Ascending aorta (tissue), 2 donors: ENCODE measurements at regions not wholly inside any gene's neighbourhood (a gene's known extent, or its start where the extent isn't known, plus 50 kb on each side); places are given as distances from the start of the nearest gene placed in this dataset.

Experiments
- DNase-seq, 2 donors: peaks; one replicate each; pipeline ENCODE4 v3.0.0-alpha.2; 2019; ENCODE audit warnings: low spot score in 2 of 2
- H3K27ac ChIP-seq, 2 donors: fragments of 200-600 bp; sonication (generic); one replicate each; pipeline ENCODE4 v1.5.1; 2016 to 2017; ENCODE audit warnings: mild to moderate bottlenecking in 1 of 2
- H3K27me3 ChIP-seq: fragments of 200-600 bp; sonication (generic); one replicate; pipeline ENCODE4 v1.5.1; 2017
- H3K36me3 ChIP-seq, 2 donors: fragments of 200-600 bp; sonication (generic); one replicate each; pipeline ENCODE4 v1.5.1; 2016
- H3K4me1 ChIP-seq, 2 donors: fragments of 200-600 bp; sonication (generic); one replicate each; pipeline ENCODE4 v1.5.1; 2016 to 2017; ENCODE audit warnings: mild to moderate bottlenecking in 1 of 2
- H3K4me3 ChIP-seq, 2 donors: fragments of 200-600 bp; sonication (generic); one replicate each; pipeline ENCODE4 v1.5.1; 2016 to 2017; ENCODE audit warnings: mild to moderate bottlenecking in 1 of 2
- H3K9me3 ChIP-seq, 2 donors: fragments of 200-600 bp; sonication (generic); one replicate each; pipeline ENCODE4 v1.5.1; 2016
- intact Hi-C: fragments of 100-400 bp; cut with DNase I; formaldehyde crosslinking; loops from one replicate; pipeline ENCODE4 v1.15.1; 2023
- TF ChIP-seq, protein P1 (sequence below), 3 experiments: fragments of 200-600 bp in 2 of 3; fragments of 450-650 bp in 1 of 3; sonication (generic) in 2 of 3; IDR thresholded peaks; one replicate each; pipeline ENCODE4 v1.5.1; 2016 to 2019; ENCODE audit warnings: antibody characterized with exemption in 3 of 3, mild to moderate bottlenecking in 1 of 3, moderate library complexity in 1 of 3

DNA sequence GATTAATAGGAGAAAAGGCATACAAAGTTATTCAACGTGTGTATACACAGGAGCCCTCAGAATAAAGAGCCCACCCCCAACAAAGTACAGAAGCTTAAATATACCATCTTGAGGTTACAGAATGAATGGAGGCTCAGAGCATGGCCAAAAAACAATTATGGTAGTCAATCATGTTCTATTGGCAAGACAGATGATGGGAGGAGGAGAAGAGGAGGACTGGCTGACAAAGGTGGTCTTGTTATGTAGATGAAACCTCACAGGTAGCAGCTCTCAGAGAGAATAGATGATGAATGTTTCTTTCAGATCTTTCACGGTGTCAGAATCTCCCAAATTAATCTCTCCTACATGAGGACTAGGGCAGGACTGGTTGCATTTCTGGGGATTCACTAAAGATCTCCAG lies 66.0 kb downstream of the ARL4C start:
- Histone ChIP-seq H3K4me3 (no peak overlapping the region), H3K27me3 (no peaks in the 10 kb centered on the region), H3K9me3 (no peaks in the 10 kb centered on the region), H3K4me1 (no peaks in the 10 kb centered on the region), H3K27ac (no peak overlapping the region), H3K36me3 (no peaks in the 10 kb centered on the region)
- no peak for DNase-seq
- intact Hi-C loops = no loop called here
- TF ChIP-seq, protein P1, sequence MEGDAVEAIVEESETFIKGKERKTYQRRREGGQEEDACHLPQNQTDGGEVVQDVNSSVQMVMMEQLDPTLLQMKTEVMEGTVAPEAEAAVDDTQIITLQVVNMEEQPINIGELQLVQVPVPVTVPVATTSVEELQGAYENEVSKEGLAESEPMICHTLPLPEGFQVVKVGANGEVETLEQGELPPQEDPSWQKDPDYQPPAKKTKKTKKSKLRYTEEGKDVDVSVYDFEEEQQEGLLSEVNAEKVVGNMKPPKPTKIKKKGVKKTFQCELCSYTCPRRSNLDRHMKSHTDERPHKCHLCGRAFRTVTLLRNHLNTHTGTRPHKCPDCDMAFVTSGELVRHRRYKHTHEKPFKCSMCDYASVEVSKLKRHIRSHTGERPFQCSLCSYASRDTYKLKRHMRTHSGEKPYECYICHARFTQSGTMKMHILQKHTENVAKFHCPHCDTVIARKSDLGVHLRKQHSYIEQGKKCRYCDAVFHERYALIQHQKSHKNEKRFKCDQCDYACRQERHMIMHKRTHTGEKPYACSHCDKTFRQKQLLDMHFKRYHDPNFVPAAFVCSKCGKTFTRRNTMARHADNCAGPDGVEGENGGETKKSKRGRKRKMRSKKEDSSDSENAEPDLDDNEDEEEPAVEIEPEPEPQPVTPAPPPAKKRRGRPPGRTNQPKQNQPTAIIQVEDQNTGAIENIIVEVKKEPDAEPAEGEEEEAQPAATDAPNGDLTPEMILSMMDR (IDR thresholded peaks at IDR 0.05) = no peak

DNA sequence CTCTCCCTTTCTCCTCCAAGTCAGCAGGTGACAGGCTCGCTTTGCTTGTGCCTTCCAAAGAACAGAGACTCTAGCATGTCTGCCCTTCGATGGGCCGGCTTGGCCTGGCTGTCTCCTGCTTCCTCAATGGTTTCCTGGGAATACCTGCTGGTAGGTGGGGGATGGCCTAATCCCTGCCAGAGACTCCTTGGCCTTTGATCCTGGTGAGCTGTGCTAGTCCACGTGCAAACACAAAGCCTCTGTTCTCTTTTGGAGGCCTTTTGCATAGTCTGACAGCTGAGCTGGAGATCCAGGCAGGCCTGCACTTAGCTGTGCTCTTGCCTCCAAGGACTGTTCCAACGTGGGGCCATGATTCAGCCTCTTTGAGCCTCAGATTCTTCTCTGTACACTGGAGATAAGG lies 67.6 kb downstream of the ARL4C start:
- H3K36me3 ChIP-seq = no peaks in the 10 kb centered on the region
- H3K27me3 ChIP-seq = no peaks in the 10 kb centered on the region
- no peaks in the 10 kb centered on the region for H3K4me1 ChIP-seq
- TF ChIP-seq, protein P1 (IDR thresholded peaks at IDR 0.05) = no peak
- H3K4me3 ChIP-seq = no peak overlapping the region
- intact Hi-C loops = no loop called here
- no peaks in the 10 kb centered on the region for H3K9me3 ChIP-seq
- DNase-seq = no peak
- H3K27ac ChIP-seq = no peak overlapping the region

DNA sequence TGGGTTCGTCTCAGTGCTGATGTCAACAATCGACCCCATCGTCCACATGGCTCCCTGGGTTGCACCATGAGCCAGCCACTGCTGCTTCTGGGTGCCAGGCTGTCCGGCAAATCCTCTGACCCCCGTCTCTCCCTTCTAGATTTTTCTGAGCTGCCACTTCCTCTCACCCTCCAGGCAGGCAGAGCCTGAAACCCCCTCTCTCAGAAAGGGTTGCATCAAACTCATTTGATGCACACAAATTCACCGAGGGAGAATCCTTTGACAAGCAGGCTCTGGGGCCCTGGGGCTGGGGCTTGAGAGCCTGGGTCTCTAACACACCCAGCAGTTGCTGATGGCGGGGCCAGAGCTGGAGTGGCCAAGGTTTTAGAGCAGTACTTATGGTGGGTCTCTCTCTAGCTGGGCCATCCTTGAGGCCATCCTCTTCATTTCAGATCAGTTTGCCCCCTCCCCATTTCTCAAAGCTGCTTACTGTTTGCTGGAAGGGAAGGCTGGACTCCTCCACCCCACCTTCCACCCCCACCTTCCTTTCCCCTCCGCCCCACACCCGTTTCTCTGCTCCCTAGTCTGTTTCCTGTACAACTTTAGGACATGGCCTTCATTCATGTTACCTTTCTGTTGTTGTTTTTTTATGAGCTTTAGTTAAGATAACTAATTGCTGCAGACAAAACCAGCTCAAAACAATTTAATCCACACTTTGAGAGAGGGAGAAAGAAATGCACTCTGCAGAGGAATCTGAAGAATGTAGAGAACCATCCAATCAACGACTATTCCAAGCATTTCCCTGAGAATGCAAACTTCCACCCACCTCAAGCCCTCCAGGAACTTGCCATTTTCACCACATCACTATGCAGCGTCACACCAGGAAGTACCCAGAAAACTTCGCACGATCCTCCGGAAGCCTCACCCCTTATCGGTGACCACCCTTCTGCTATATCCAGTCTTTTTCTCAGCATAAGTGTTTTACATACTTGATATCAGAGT lies 69.5 kb downstream of the ARL4C start:
- H3K9me3 ChIP-seq = no peaks in the 10 kb centered on the region
- intact Hi-C loops = no loop called here
- H3K4me3 ChIP-seq = no peak overlapping the region
- no peaks in the 10 kb centered on the region for H3K36me3 ChIP-seq
- TF ChIP-seq, protein P1 (IDR thresholded peaks at IDR 0.05) = no peak
- H3K4me1 ChIP-seq = no peaks in the 10 kb centered on the region
- no peak overlapping the region for H3K27ac ChIP-seq
- H3K27me3 ChIP-seq = no peaks in the 10 kb centered on the region
- DNase-seq = no peak

DNA sequence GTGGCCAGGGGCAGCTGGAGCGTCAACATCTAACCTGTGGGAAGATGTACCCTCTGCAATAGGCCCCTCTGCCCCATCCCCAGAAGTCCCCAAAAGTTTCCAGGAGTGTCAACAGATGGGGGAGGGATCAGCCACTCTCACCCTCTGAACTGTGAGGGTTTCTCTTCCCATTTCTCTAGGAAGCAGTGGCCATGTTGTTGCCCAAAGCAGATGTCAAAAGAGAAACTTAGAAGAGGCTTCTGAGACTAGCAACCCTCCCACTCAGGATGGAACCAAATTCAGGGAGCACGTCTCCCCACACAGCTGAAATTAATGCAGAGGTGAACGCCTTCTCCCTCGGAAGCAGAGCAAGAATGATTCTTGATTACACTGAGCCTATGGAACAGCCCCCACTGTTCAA lies 70.3 kb downstream of the ARL4C start:
- intact Hi-C loops = no loop called here
- Histone ChIP-seq H3K9me3 (no peaks in the 10 kb centered on the region), H3K36me3 (no peaks in the 10 kb centered on the region), H3K4me1 (no peaks in the 10 kb centered on the region), H3K27me3 (no peaks in the 10 kb centered on the region), H3K27ac (no peak overlapping the region), H3K4me3 (no peak overlapping the region)
- no peak for DNase-seq
- TF ChIP-seq, protein P1 (IDR thresholded peaks at IDR 0.05) = no peak

DNA sequence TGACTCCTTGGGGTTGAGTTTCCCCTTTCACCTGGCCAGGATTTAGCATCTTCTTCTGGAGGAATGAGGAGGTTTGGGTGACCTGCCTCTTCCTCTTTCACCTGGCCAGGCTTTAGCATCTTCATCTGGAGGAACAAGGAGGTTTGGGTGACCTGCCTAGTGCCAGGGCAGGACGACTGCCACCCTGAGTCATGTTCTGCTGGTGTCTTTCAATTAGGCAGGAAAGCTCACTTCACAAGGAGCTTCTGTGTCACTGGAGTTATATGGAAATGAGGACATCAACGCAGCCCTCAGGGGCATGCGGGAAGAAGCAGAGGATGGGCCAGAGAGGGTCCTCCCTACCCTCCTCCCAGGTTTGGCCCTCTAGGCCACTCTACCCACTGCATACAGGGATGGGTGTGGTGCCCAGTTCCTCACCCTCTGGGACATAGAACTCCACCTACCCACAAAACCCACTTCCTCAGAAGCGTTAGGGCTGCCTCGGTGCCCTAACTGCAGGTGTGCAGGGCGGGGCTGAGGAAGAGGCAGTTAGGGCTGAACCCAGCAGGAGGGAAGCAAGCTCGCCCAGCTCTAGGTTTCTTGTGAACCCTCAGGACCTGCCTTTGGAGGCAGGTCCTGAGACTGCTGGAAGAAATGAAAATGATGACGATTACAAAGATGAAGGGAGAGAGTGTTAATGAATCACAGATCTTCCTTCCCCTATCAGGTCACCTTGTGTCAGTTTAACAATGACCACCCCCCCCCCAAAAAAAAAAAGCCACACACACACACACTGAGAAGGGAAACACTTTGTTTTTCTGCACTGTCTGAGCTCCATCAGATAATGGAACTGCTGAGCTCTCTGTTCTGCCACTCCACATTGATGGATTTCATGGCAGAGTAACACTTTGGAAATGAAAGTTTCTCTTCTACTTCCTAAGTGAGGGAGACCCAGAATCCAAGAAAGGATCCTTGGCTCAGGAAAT lies 71.0 kb downstream of the ARL4C start:
- H3K27ac ChIP-seq = no peak overlapping the region
- H3K27me3 ChIP-seq = no peaks in the 10 kb centered on the region
- no peak for DNase-seq
- no peaks in the 10 kb centered on the region for H3K9me3 ChIP-seq
- no peaks in the 10 kb centered on the region for H3K4me1 ChIP-seq
- TF ChIP-seq, protein P1 (IDR thresholded peaks at IDR 0.05) = no peak
- intact Hi-C loops = no loop called here
- no peak overlapping the region for H3K4me3 ChIP-seq
- no peaks in the 10 kb centered on the region for H3K36me3 ChIP-seq
